Endometrium (tissue), 2 donors: ENCODE measurements at regions not wholly inside any gene's neighbourhood (a gene's known extent, or its start where the extent isn't known, plus 50 kb on each side); places are given as distances from the start of the nearest gene placed in this dataset.

Experiments
- FAIRE-seq: peaks from 2 replicates; lab custom pipeline; 2012; peaks lifted over from hg19 to GRCh38; lab: Jason Lieb, UNC
- donor health status: control.
- donor health status: control.

- FAIRE-seq: no peak
Observed at GRCh38 chr13:30126903-30127428, 180.4 kb downstream of the KATNAL1 start.

GRCh38 chr13:30125422-30126073 lies 181.8 kb downstream of the KATNAL1 start:
- FAIRE-seq: no peak

GRCh38 chr13:30124131-30124768 lies 183.1 kb downstream of the KATNAL1 start:
- no peak for FAIRE-seq

GRCh38 chr13:30123575-30123974 lies 183.8 kb downstream of the KATNAL1 start:
- FAIRE-seq: no peak

- FAIRE-seq: no peak
Observed at GRCh38 chr13:30121666-30122065, 185.7 kb downstream of the KATNAL1 start.

- no peak for FAIRE-seq
Observed at GRCh38 chr13:30121244-30121643, 186.1 kb downstream of the KATNAL1 start.

GRCh38 chr13:30120133-30120822 lies 187.1 kb downstream of the KATNAL1 start:
- no peak for FAIRE-seq

GRCh38 chr13:30119476-30119875 lies 187.9 kb downstream of the KATNAL1 start:
- no peak for FAIRE-seq

GRCh38 chr13:30116379-30116778 lies 191.0 kb downstream of the KATNAL1 start:
- no peak for FAIRE-seq

GRCh38 chr13:30115257-30115600 lies 192.1 kb downstream of the KATNAL1 start:
- FAIRE-seq: no peak

GRCh38 chr13:30114571-30115256 lies 192.6 kb downstream of the KATNAL1 start:
- FAIRE-seq: no peak

- no peak for FAIRE-seq
Observed at GRCh38 chr13:30113983-30114570, 193.3 kb downstream of the KATNAL1 start.

GRCh38 chr13:30113551-30113950 lies 193.8 kb downstream of the KATNAL1 start:
- no peak for FAIRE-seq

- peak; percentile 90 for FAIRE-seq
Observed at GRCh38 chr13:30112602-30113435, 194.5 kb downstream of the KATNAL1 start.

GRCh38 chr13:30111810-30112209 lies 195.5 kb downstream of the KATNAL1 start:
- FAIRE-seq: no peak

- FAIRE-seq: no peak
Observed at GRCh38 chr13:30110301-30111070, 196.9 kb downstream of the KATNAL1 start.

- peak; percentile 71 for FAIRE-seq
Observed at GRCh38 chr13:30109471-30110135, 197.7 kb downstream of the KATNAL1 start.

GRCh38 chr13:30108913-30109237 lies 198.5 kb downstream of the KATNAL1 start:
- FAIRE-seq: no peak

- FAIRE-seq: no peak
Observed at GRCh38 chr13:30108216-30108912, 199.0 kb downstream of the KATNAL1 start.
